ENCODE measurements at regions not wholly inside any gene's neighbourhood (a gene's known extent, or its start where the extent isn't known, plus 50 kb on each side); places are given as distances from the start of the nearest gene placed in this dataset.

GRCh38 chrX:155774387-155774786 is 106.8 kb upstream of the VAMP7 start:
- TF ChIP-seq, protein P1, sequence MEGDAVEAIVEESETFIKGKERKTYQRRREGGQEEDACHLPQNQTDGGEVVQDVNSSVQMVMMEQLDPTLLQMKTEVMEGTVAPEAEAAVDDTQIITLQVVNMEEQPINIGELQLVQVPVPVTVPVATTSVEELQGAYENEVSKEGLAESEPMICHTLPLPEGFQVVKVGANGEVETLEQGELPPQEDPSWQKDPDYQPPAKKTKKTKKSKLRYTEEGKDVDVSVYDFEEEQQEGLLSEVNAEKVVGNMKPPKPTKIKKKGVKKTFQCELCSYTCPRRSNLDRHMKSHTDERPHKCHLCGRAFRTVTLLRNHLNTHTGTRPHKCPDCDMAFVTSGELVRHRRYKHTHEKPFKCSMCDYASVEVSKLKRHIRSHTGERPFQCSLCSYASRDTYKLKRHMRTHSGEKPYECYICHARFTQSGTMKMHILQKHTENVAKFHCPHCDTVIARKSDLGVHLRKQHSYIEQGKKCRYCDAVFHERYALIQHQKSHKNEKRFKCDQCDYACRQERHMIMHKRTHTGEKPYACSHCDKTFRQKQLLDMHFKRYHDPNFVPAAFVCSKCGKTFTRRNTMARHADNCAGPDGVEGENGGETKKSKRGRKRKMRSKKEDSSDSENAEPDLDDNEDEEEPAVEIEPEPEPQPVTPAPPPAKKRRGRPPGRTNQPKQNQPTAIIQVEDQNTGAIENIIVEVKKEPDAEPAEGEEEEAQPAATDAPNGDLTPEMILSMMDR (IDR thresholded peaks at IDR 0.05), result no peak
- TF ChIP-seq EP300 (IDR thresholded peaks at IDR 0.05) (no peak), POLR2A (IDR thresholded peaks at IDR 0.05) (no peak)

Measured in ovary (tissue), 3 donors.